RPMI7951 (cell line): ENCODE measurements at regions not wholly inside any gene's neighbourhood (a gene's known extent, or its start where the extent isn't known, plus 50 kb on each side); places are given as distances from the start of the nearest gene placed in this dataset.
"Not testable (repeated sequence)": the region's sequence is repeated elsewhere in the genome, so short reads cannot be mapped to it uniquely, and the experiment has no call there.

Experiments
- DNase-seq: peaks from one replicate; pipeline ENCODE4 v3.0.0-alpha.2; 2012; ENCODE audit warnings: low read depth

DNA sequence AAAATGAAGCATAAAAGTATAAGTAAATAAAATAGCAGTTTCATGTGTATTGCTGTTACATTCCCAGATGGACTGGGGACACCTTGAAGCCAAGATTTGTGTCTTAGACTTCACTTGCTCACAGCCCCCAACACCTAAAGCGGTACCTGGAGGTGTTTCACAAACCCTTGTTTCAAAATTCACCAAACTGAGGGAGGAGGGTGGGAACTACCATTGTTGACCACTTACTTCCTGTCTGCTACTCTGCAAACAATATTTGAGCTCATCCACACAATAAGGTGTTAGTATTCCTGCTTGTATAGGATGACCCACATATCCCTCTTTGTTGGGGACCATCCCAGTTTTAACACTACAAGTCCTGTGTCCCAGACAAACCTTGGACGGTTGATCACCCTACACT lies 115.9 kb upstream of the SYT6 start:
- no peak for DNase-seq

DNA sequence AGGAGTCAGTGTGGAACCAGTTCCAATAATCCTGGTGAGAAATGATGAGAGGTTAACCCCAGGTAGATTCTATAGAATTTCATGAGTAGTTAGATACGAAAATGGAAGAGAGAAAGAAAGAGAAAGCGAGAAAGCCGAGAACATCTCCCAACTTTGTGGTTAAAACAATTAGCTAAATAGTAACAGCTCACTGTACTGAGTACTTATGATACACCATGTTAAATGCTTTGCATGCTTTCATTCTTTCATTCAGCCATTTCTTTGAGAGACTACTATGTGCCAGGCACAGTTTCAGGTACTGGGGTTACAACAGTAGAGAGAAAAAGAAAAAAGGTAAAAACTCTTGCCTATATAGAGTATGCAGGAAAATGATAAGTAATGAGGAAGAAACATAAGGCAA lies 109.7 kb upstream of the SYT6 start:
- no peak for DNase-seq

DNA sequence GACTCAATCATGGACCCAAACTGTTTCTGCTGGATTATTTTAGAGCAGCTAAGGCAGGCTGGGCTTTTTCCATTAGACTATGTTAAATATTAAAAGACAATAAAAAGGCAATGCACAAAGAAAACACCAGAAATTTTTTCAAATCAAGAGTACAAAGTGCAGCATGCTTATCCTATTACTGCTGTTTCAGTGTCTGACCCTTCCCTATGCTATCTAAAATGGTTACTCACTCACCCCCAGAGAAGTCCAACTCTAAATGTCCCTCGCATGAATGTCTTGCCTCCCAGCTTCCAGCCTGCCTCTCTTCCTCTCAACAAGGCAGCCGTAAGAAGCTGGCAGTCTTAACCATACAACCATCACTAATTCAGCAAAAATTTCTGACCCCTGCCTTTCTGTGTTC lies 108.7 kb upstream of the SYT6 start:
- no peak for DNase-seq

DNA sequence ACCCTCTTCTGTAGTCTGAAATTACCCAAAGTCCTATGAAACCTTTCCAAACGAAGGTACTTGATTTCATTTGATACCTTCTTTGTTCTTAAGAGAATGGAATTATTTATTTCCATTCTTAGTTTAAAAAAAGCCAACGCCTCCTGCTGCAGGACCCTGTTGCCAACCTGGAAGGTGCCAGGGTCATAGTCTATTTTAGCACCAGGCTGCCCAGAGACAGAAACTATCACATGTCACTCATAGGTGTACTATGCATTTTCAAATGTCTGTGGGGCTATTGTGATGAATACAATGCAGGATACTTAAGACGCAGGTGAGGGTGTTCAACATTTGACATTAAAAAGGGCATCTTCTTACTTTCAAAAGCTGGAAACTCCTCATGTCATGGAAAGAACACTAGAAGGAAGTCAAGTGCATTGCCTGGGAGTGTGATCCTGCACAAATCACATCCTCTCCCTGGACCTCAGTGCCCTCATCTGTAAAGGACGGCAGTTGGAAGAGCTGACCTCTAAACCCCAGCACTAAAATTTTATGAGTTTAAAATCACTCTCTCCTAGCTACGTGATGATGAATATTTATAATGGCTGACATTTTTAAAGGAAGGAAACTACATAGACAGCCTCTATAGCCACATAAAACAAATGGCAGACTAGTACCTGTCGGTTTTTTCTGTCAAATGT lies 107.3 kb upstream of the SYT6 start:
- no peak for DNase-seq

DNA sequence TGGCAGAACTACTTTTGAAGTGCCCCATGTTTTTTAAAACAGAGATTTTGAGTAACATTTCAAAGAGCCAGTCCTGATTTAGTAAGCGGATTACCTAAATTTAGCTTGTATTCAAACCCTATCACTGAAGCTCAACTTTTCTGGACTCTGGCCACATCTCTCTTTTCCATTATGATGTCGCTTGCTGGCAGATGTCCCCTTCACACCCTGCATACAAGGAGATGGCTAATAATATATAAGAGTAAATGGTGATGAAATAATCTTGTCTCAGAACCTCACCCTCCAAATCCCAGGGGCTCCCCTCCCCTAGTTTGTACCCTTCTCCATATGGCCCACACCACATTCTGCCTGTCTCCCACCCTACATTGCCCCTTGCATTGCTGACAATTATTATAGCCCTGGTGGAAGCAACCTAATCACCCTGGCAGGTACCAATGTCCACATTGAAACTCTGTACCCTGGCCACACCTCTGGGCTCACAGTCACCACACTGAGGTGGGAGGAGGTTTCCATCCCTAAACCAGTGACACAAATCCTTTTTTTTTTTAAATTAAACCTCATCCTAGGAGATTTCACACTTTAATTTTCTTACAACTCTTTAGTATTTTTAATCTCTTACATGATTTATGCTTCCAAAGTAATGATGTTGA lies 106.0 kb upstream of the SYT6 start:
- DNase-seq: no peak

DNA sequence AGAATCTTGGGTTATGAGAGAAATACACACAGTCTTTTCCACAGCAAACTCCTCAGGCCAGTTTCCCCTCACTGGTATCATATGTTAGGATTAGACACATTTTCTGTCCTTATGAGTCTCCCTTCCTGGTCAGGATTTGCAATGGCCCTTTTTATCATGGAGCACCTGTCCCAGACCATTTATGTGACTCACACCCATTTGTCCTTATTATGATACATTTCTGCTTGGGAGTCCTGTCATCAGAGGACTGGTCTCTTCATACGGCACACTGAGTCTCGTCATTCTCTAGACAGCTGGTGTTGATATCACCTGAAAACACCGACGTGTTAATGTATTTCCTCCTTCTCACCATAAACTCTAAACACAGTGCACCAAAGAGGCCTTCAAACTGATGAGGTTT lies 105.0 kb upstream of the SYT6 start:
- no peak for DNase-seq

DNA sequence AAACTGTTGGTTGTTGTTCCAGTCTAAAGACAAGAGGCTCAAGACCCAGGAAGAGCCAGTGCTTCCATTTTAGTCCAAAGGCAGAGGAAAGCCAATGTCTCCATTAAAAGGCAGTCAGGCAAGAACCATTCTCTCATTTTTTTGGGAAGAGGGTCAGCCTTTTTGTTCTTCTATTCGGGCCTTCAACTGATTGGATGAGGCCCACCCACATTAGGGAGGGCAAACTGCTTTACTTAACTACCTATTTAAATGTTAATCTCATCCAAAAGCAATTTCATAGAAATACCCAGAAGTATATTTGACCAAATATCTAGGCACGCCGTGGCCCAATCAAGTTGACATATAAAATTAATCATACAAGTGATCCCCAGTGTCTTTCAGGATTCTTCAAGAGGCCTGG lies 104.4 kb upstream of the SYT6 start:
- no peak for DNase-seq

DNA sequence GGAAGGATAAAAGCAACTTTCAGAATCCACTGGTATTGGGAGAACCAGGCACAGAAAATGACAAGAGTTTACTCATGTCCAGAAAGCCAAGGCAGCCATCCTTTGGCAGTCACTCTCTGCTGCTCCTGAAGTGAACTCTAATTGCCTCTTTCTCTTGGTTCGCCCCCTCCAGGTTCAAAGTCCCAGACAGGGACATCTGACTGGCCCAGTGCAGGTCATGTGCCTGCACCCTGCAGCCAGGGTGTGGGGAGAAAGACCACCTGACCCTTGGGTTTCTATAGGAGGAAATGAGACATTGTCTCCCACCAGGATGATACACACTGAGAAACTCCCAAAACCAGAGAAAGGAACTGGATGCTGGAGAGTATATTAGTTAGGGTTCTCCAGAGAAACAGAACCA lies 103.9 kb upstream of the SYT6 start:
- DNase-seq: no peak

DNA sequence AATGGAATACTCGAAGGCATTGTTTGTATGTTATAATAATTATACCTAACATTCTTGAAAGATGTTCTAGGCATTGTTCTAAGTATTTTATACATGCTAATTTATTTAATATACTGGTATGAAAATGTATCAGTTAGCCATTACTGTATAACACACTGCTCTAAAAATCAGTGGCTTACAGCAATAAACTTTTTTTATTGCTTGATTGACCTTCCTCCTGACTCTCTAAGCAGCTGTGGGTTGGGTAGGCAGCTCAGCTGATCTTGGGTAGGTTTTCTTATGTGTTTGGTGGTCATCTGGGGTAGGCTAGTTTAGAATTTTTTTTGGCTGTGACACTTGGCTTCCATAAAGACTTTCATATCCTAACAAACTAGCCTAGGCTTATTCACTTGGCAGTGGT lies 100.2 kb upstream of the SYT6 start:
- no peak for DNase-seq

DNA sequence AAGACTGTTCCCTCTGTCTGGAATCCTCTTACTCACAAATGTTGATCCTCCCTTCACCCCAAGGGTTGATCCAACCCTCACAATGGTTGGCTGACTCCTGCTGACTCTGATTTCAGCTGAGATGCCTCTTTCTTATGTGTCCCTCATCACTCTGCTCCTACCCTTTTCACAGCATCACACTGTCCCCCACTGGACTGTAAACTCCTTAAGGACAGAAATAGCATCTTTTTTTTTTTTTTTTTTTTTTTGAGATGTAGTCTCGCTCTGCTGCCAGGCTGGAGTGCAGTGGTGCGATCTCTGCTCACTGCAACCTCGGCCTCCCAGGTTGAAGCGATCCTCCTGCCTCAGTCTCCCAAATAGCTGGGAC lies 97.9 kb upstream of the SYT6 start:
- no peak for DNase-seq

DNA sequence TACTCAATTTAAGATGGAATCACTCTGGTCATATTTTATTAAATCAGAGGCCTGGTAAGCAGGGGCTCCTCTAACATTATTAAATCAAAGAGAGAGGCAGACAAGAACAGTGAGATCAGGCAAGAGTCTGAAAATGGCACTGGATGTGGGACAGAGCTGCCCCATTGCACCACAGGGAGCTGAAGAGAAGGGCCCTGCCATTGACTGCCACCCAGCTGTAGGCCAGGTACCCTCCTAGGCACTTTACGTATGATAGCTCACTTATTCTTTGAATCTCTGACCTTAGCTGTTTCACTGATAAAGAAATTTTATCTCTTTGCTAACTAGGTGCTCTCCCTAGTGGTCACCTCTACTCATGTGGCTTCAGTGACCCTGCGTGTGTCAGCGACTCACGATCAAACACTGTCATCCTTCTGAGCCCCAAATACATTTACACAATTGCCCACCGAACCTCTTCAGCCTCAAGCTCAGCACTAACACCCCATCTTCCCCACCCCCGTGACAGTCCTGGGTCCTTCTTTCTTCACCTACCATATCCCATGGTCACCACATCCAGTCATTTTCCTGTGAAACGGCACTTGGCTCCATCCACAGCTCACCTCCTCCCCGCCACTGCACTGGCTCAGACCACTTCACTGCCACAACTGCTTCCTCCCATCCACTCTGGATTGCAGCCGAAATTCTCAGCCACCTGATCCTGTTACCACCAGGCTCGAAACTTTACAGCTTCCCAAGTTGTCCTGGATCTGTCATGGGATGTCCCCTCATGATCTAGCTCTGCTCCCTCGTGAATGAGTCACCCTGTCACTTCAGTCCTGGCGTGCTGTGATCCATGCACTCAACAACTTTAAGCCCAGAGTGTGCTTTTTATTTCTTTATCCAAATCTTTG lies 97.3 kb upstream of the SYT6 start:
- no peak for DNase-seq

DNA sequence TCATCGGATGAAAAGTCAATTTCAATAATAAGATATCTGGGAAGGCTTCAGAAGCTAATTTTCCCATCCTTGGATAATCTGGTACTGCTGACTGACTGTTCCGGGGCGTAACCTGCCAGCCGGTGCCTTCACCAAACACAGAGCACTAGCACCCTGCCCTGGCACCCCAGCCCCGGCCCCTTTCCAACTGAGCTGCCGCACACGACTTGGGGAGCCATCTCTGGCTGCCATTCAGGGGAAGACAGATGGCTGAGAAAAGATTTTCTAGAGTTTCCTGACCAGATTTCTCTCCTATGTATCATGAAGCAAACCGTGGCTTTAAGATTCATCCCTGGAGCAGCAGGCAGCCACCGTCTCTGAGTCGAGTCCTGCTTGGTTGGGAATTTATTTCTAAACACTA lies 96.0 kb upstream of the SYT6 start:
- no peak for DNase-seq

DNA sequence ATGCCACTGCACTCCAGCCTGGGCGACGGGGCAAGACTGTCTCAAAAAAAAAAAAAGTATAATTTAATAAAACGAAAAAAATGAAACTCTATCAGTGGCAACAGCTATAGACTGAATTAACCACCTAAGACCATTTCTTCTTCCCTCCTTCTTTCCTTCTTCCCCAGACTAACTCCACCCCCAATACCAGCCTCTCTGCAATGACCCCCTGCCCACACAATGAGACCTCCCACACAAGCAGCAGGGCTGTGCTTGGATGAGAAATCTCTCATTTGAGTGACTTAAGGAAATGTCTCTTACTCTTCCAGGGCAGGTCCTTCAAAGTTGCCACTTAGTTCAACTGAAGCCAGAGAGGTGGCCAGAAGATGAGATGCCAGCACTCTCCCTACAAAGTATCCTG lies 94.5 kb upstream of the SYT6 start:
- no peak for DNase-seq

DNA sequence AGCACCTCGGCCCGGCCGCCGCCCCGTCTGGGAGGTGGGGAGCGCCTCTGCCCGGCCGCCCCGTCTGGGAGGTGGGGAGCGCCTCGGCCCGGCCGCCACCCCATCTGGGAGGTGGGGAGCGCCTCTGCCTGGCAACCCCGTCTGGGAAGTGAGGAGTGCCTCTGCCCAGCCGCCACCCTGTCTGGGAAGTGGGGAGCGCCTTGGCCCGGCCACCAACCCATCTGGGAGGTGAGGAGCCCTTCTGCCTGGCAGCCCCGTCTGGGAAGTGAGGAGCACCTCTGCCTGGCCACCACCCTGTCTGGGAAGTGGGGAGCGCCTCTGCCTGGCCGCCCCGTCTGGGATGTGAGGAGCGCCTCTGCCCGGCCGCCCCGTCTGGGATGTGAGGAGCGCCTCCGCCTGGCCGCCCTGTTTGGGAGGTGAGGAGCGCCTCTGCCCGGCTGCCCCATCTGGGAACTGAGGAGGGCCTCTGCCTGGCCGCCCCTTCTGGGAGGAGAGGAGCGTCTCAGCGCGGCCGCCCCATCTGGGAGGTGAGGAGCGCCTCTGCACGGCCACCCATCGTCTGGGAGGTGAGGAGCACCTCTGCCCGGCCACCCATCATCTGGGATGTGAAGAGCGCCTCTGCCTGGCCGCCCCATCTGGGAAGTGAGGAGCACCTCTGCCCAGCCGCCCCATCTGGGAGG lies 89.0 kb upstream of the SYT6 start:
- DNase-seq: not testable (repeated sequence)

DNA sequence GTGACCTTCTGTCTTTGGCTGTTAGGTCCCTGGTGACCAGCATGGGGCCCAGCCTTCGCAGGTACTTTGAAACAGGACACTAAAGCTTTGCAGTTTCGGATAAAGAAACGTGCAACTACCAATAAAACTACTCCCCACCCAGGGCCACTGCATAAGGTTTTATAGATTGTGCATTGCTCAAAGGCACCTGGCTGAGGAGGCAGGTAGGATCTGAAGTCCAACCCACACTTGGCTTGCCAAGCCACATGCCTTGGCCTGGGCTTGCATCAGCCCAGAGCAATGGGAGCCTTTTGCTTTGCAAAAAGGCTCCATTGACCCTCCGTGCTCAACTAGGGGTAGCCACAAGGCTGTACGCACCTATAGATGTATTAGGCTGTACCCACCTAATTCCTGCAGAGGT lies 84.4 kb upstream of the SYT6 start:
- DNase-seq: no peak

DNA sequence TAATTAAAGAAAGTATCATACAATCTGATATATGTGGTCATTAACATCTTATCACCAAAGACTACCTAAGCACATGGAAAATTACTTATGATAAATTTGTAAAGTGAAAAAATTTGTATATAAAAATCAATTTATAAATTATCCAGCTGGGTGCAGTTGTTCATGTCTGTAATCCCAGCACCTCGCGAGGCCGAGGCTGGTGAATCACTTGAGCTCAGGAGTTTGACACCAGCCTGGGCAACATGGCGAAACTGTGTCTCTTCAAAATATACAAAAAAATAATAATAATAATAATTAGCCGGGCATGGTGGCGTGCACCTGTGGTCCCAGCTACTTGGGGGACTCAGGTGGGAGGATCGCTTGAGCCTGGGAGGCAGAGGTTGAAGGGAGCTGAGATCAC lies 82.8 kb upstream of the SYT6 start:
- no peak for DNase-seq

DNA sequence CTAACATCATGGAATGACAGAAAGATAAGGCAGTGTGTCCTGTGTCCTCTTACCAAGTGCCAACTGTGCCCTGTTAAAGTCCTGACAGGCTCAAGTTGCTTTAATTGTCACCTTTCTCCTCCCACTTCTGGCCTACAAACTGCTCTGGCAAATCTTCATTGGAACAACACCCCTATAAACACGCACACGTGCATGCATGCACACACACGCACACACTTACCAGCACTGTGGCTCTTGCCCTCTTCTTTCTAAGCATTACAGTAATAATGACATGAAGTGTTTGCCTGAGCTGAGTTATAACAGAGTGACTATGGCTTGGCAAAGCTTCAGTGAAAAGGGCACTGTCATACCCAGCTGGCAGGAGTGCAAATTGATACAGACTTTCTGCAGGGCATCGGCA lies 82.3 kb upstream of the SYT6 start:
- no peak for DNase-seq

DNA sequence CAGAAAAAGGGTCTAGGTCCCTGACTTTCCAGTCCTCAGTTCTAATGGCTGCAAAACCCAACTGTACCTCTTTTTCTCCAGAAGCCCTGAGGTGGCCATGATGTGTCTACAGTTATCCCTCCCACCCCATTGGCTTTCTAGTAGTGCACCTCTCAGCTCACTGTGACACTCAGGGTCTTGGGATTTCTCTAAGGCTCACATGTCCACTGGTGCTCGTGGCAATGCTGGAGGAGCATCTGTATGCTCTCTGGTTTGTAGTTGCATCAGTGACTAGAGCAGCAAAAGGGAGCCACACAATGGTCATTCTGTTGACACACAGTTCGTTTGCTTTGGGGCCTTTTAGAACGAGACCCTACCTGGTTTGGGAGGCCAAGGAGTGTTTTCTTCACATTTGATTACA lies 81.6 kb upstream of the SYT6 start:
- DNase-seq: no peak

DNA sequence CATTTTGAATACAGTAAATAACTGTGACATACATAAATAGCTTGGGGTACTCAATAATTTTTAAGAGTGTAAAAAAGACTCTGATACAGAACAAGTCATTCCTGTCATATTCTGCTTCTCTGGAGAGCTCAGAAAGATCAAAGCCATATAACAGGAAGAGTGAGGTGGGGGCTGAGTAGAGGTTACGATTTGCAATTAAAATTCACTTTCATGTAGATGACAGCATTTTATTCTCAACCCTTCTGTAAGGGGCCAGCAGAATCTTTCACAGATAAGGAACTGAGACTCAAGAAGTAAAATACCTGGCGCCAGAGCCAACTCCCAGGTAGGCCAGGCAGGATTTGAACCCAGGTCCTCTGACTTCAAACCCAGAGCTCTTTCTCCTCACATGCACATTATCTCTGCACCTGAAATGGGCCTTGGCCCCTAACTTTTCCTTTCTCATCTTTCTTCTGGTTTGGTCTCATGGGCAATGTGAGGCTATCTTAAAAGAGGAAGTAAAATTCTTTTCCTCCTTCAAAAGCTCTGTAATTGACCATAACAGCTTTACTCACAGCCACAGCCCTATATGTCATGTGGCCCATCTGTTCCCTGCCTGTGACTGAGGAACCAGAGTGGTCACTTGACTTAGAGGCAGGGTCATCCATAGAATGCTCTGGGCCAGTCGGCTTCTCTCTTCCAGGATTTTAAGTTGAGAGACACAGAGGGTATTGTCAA lies 80.9 kb upstream of the SYT6 start:
- DNase-seq: no peak

DNA sequence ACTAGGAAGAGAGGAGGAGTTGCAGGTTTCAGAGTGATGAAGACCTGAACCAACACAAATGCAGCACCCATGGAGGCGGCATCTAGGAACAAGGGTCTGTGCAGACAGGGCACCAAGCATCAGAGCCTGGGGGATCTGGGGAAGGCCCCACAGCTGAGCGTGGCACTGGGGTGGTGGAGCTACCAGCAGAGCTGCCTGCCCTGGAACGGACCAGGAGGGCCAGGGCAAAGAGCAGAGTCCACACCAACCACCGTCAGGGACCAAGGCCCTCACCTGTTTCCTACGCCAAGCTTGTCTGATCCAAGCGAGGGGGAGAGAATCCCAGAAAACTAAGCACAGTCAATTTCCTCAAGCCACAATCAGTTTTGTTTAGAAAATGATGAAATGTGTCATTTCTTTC lies 79.0 kb upstream of the SYT6 start:
- DNase-seq: no peak

DNA sequence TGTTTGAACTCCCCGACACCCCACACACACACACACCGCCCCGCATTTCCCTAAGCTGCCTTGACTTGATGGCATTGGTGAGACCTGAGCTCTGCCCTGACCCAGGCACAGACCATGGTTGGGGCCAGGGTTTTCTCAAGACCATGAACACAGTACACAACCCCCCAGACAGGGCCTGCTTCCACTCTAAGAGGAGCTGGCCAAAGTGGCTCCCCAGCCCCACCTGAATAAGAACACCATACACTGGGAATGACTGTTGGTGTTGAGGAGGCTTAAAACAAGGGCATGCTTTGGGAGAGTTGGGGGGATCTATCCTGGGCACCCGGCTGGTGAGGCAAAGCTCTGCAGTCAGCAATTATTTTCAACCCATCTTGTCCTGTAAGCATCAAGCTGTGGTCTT lies 77.6 kb upstream of the SYT6 start:
- no peak for DNase-seq

DNA sequence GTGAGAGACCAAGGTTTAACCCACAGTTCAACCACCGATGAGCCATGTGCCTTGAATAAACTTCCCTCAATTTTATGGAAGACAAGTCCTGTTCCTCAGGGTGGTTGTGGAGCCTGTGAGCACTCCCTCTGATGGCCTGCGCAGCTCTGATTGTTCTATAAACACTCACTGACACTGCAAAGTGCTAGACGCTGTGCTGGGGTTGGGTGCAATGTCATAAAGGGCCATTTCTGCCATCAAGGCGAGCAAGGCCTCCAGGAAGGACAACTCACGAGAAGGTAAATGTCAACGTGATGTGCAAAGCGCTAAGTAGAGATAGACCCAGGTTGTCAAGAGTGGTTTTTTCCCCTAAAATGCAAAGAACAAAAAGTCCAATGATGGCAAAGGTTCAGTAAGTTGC lies 75.7 kb upstream of the SYT6 start:
- DNase-seq: no peak
